Liver (tissue), 3 donors: ENCODE measurements at regions not wholly inside any gene's neighbourhood (a gene's known extent, or its start where the extent isn't known, plus 50 kb on each side); places are given as distances from the start of the nearest gene placed in this dataset.

ENCODE experiments used
- EGR1 ChIP-seq, 2 donors: IDR thresholded peaks; 2 replicates each; pipeline ENCODE4 v1.6.1; 2016 to 2018; ENCODE audit warnings: antibody characterized with exemption in 2 of 2, low read depth in 2 of 2
- FOXA1 ChIP-seq: IDR thresholded peaks from 2 replicates; pipeline ENCODE4 v1.6.1; 2016; ENCODE audit warnings: antibody characterized with exemption
- FOXA2 ChIP-seq: IDR thresholded peaks from 2 replicates; pipeline ENCODE4 v1.6.1; 2016; ENCODE audit warnings: antibody characterized with exemption
- HNF4A ChIP-seq, 2 donors: conservative IDR thresholded peaks; 2 replicates each; pipeline ENCODE4 v1.6.1; 2016; ENCODE audit warnings: antibody characterized with exemption in 2 of 2, mild to moderate bottlenecking in 2 of 2
- JUND ChIP-seq, 2 donors: IDR thresholded peaks; 2 replicates each; pipeline ENCODE4 v1.6.1; 2016; ENCODE audit warnings: antibody characterized with exemption in 2 of 2
- NR2F2 ChIP-seq: IDR thresholded peaks from 2 replicates; pipeline ENCODE4 v1.6.1; 2016; ENCODE audit warnings: antibody characterized with exemption
- RAD21 ChIP-seq, 2 donors: IDR thresholded peaks; 2 replicates each; pipeline ENCODE4 v1.6.1; 2016; ENCODE audit warnings: antibody characterized with exemption in 2 of 2, mild to moderate bottlenecking in 2 of 2
- SP1 ChIP-seq: IDR thresholded peaks from 2 replicates; pipeline ENCODE4 v1.6.1; 2018; ENCODE audit warnings: antibody characterized with exemption, mild to moderate bottlenecking
- TAF1 ChIP-seq: conservative IDR thresholded peaks from 2 replicates; pipeline ENCODE4 v1.6.1; 2016; ENCODE audit warnings: antibody characterized with exemption, mild to moderate bottlenecking
- YY1 ChIP-seq: IDR thresholded peaks from 2 replicates; pipeline ENCODE4 v1.6.1; 2016; ENCODE audit warnings: antibody characterized with exemption, mild to moderate bottlenecking
- TF ChIP-seq, protein P1 (sequence below): fragments of 150-350 bp; IDR thresholded peaks from 2 replicates; pipeline ENCODE4 v1.5.1; 2017; ENCODE audit warnings: improper control_type of control experiment, low read depth, low read length; ENCODE audit not compliant: missing input control
- TF ChIP-seq, protein P2 (sequence below): IDR thresholded peaks from 2 replicates; pipeline ENCODE4 v1.6.1; 2016; ENCODE audit warnings: antibody characterized with exemption, mild to moderate bottlenecking
- donor health status: healthy.
- donor health status: healthy.

DNA sequence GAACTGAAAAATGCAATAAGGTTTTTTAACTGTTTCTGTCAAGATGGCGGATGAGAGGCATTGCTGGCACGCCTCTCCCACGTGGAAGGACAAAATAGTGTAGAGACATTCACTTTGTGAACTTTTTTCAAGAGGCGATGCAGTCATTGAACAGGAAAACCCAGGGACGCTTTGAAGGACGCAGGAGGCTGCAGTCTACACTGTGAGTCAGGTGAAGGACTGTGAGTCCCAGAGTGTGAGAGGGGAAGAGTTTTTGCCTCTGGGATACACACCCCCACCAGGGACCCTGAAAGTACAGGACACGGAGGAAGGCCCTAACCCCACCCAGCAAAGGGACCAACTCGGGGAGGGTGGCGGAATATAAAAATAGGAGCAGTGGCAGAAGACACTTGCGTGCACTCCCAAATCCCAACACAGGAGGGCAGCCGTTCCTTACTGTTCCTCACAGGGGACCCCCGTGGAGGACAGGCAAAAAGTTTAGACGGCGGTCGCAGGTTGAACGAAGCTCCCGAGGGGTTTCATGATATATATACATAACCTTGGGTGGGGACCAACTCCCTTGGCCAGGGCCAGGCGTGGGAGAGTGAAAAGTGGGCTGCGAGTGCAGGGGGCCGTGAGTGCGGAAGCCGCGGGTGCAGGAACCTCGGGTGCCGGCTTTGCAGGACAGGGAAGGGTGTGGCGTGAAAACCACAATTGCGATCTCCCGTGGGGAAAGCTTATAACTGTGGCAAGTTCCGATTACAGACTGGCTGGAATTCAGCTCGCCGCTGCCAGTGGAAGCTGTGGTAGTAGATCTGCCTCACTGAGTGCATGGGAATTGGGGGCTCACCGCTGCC is 82.0 kb upstream of the ALOX12 start:
- TF ChIP-seq, protein P1, sequence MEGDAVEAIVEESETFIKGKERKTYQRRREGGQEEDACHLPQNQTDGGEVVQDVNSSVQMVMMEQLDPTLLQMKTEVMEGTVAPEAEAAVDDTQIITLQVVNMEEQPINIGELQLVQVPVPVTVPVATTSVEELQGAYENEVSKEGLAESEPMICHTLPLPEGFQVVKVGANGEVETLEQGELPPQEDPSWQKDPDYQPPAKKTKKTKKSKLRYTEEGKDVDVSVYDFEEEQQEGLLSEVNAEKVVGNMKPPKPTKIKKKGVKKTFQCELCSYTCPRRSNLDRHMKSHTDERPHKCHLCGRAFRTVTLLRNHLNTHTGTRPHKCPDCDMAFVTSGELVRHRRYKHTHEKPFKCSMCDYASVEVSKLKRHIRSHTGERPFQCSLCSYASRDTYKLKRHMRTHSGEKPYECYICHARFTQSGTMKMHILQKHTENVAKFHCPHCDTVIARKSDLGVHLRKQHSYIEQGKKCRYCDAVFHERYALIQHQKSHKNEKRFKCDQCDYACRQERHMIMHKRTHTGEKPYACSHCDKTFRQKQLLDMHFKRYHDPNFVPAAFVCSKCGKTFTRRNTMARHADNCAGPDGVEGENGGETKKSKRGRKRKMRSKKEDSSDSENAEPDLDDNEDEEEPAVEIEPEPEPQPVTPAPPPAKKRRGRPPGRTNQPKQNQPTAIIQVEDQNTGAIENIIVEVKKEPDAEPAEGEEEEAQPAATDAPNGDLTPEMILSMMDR: peak; percentile 72
- TF ChIP-seq RAD21 (IDR thresholded peaks at IDR 0.05): peak; percentile 80 to 83
- no peak for TF ChIP-seq SP1
- no peak for TF ChIP-seq YY1
- TF ChIP-seq NR2F2: no peak
- no peak for TF ChIP-seq EGR1 (IDR thresholded peaks at IDR 0.05; ENCODE audit: low read depth in 2 of 2)
- TF ChIP-seq HNF4A (conservative IDR thresholded peaks at IDR 0.05): no peak
- no peak for TF ChIP-seq FOXA1
- no peak for TF ChIP-seq JUND (IDR thresholded peaks at IDR 0.05)
- TF ChIP-seq, protein P2, sequence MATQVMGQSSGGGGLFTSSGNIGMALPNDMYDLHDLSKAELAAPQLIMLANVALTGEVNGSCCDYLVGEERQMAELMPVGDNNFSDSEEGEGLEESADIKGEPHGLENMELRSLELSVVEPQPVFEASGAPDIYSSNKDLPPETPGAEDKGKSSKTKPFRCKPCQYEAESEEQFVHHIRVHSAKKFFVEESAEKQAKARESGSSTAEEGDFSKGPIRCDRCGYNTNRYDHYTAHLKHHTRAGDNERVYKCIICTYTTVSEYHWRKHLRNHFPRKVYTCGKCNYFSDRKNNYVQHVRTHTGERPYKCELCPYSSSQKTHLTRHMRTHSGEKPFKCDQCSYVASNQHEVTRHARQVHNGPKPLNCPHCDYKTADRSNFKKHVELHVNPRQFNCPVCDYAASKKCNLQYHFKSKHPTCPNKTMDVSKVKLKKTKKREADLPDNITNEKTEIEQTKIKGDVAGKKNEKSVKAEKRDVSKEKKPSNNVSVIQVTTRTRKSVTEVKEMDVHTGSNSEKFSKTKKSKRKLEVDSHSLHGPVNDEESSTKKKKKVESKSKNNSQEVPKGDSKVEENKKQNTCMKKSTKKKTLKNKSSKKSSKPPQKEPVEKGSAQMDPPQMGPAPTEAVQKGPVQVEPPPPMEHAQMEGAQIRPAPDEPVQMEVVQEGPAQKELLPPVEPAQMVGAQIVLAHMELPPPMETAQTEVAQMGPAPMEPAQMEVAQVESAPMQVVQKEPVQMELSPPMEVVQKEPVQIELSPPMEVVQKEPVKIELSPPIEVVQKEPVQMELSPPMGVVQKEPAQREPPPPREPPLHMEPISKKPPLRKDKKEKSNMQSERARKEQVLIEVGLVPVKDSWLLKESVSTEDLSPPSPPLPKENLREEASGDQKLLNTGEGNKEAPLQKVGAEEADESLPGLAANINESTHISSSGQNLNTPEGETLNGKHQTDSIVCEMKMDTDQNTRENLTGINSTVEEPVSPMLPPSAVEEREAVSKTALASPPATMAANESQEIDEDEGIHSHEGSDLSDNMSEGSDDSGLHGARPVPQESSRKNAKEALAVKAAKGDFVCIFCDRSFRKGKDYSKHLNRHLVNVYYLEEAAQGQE: no peak
- no peak for TF ChIP-seq FOXA2
- no peak for TF ChIP-seq TAF1
